Upper lobe of left lung (tissue), 6 donors: ENCODE measurements at regions not wholly inside any gene's neighbourhood (a gene's known extent, or its start where the extent isn't known, plus 50 kb on each side); places are given as distances from the start of the nearest gene placed in this dataset.

ENCODE experiments used
- ATAC-seq, 2 donors: fragments of 200-7000 bp; cut with Tn5 transposase; one replicate each; pipeline ENCODE4 v1.9.1; 2022; ENCODE audit warnings: mild to moderate bottlenecking in 2 of 2, moderate library complexity in 2 of 2; ENCODE audit not compliant: low FRiP score in 2 of 2
- DNase-seq, 2 donors: peaks; one replicate each; pipeline ENCODE4 v3.0.0-alpha.2; 2019 to 2020
- H3K27ac ChIP-seq, 4 donors: fragments of 200-600 bp; sonication (generic); one replicate each; pipeline ENCODE4 v1.5.1; 2016 to 2019
- H3K27me3 ChIP-seq, 4 donors: fragments of 200-600 bp; sonication (generic); one replicate each; pipeline ENCODE4 v1.5.1; 2017 to 2019
- H3K36me3 ChIP-seq, 4 donors: fragments of 200-600 bp; sonication (generic); one replicate each; pipeline ENCODE4 v1.5.1; 2016 to 2019
- H3K4me1 ChIP-seq, 4 donors: fragments of 200-600 bp; sonication (generic); one replicate each; pipeline ENCODE4 v1.5.1; 2018 to 2019
- H3K4me3 ChIP-seq, 4 donors: fragments of 200-600 bp; sonication (generic); one replicate each; pipeline ENCODE4 v1.5.1; 2017 to 2019; ENCODE audit warnings: mild to moderate bottlenecking in 2 of 4, moderate library complexity in 1 of 4
- H3K9me3 ChIP-seq, 4 donors: fragments of 200-600 bp; sonication (generic); one replicate each; pipeline ENCODE4 v1.5.1; 2018 to 2019
- CTCF ChIP-seq, 6 experiments: fragments of 450-650 bp in 4 of 6; fragments of 200-600 bp in 2 of 6; sonication (generic) in 2 of 6; IDR thresholded peaks; one replicate each; pipeline ENCODE4 v1.5.1; 2016 to 2019; ENCODE audit warnings: antibody characterized with exemption in 6 of 6
- EP300 ChIP-seq, 4 donors: sonication (generic); formaldehyde crosslinking; IDR thresholded peaks; one replicate each; pipeline ENCODE4 v1.5.1; 2017; ENCODE audit warnings: antibody characterized with exemption in 4 of 4, control low read depth in 2 of 4
- POLR2A ChIP-seq, 4 donors: fragments of 450-650 bp; IDR thresholded peaks; one replicate each; pipeline ENCODE4 v1.5.1; 2016 to 2017; ENCODE audit warnings: antibody characterized with exemption in 4 of 4, mild to moderate bottlenecking in 2 of 4
- POLR2AphosphoS5 ChIP-seq, 2 donors: sonication (generic); formaldehyde crosslinking; IDR thresholded peaks; one replicate each; pipeline ENCODE4 v1.5.1; 2017; ENCODE audit warnings: antibody characterized with exemption in 2 of 2
- WGBS, 2 donors: methylation state at CpG; one replicate each; pipeline ENCODE4 v1.1.5; 2017 to 2018; 5-methylcytosine and 5-hydroxymethylcytosine counted together
- donor health status: DM: no; HTN: no; CAD: no; lungs with moderate emphysema.
- donor health status: DM: no; HTN: yes; CAD: no; lungs with severe emphysema.

- Histone ChIP-seq H3K4me3 (no peak overlapping the region), H3K4me1 (no peaks in the 10 kb centered on the region), H3K9me3 (no peaks in the 10 kb centered on the region), H3K27me3 (no peaks in the 10 kb centered on the region), H3K27ac (no peak overlapping the region), H3K36me3 (no peaks in the 10 kb centered on the region)
- DNase-seq (no peak), ATAC-seq (no peak)
- TF ChIP-seq POLR2A (IDR thresholded peaks at IDR 0.05) = no peak
- TF ChIP-seq CTCF (IDR thresholded peaks at IDR 0.05) = no peak
- TF ChIP-seq POLR2AphosphoS5 (IDR thresholded peaks at IDR 0.05) = no peak
- TF ChIP-seq EP300 (IDR thresholded peaks at IDR 0.05) = no peak
- WGBS, 2 donors = 94 to 97% methylated on average over 4 of the region's 4 CpGs
Observed at GRCh38 chr7:41237956-41238355, 464.9 kb downstream of the INHBA start.

- peaks cover 0 to 14% (median 2%) of the 10 kb centered on the region in 4 donors for H3K9me3 ChIP-seq
- no peak for TF ChIP-seq POLR2A (IDR thresholded peaks at IDR 0.05)
- H3K36me3 ChIP-seq = no peaks in the 10 kb centered on the region
- no peaks in the 10 kb centered on the region for H3K27me3 ChIP-seq
- DNase-seq (no peak), ATAC-seq (no peak)
- no peak overlapping the region for H3K4me3 ChIP-seq
- no peaks in the 10 kb centered on the region for H3K4me1 ChIP-seq
- no peak overlapping the region for H3K27ac ChIP-seq
- WGBS, 2 donors = 91 to 92% methylated on average over 2 of the region's 2 CpGs
Observed at GRCh38 chr7:41232086-41232485, 470.8 kb downstream of the INHBA start.

- Histone ChIP-seq H3K4me3 (no peak overlapping the region), H3K9me3 (no peaks in the 10 kb centered on the region), H3K36me3 (no peaks in the 10 kb centered on the region), H3K27me3 (no peaks in the 10 kb centered on the region), H3K27ac (no peak overlapping the region), H3K4me1 (no peaks in the 10 kb centered on the region)
- TF ChIP-seq EP300 (IDR thresholded peaks at IDR 0.05) = no peak
- TF ChIP-seq POLR2A (IDR thresholded peaks at IDR 0.05) = no peak
- no peak for TF ChIP-seq CTCF (IDR thresholded peaks at IDR 0.05)
- no peak for TF ChIP-seq POLR2AphosphoS5 (IDR thresholded peaks at IDR 0.05)
- no peak for ATAC-seq
- DNase-seq = no peak
- 73 to 75% methylated on average over 6 of the region's 6 CpGs for WGBS, 2 donors
Observed at GRCh38 chr7:41224063-41224763, 478.7 kb downstream of the INHBA start.

GRCh38 chr7:41222746-41223145, 480.1 kb downstream of the INHBA start:
- Histone ChIP-seq H3K36me3 (no peaks in the 10 kb centered on the region), H3K27me3 (no peaks in the 10 kb centered on the region), H3K27ac (no peak overlapping the region), H3K4me1 (no peaks in the 10 kb centered on the region), H3K9me3 (no peaks in the 10 kb centered on the region), H3K4me3 (no peak overlapping the region)
- ATAC-seq = no peak
- no peak for TF ChIP-seq POLR2AphosphoS5 (IDR thresholded peaks at IDR 0.05)
- no peak for TF ChIP-seq CTCF (IDR thresholded peaks at IDR 0.05)
- no peak for TF ChIP-seq POLR2A (IDR thresholded peaks at IDR 0.05)
- no peak for TF ChIP-seq EP300 (IDR thresholded peaks at IDR 0.05)
- WGBS, 2 donors = 75 to 87% methylated on average over 3 of the region's 3 CpGs
- DNase-seq = no peak

GRCh38 chr7:41220266-41220665, 482.6 kb downstream of the INHBA start:
- Histone ChIP-seq H3K4me1 (no peaks in the 10 kb centered on the region), H3K9me3 (no peaks in the 10 kb centered on the region), H3K27me3 (no peaks in the 10 kb centered on the region), H3K4me3 (no peak overlapping the region), H3K27ac (no peak overlapping the region), H3K36me3 (no peaks in the 10 kb centered on the region)
- DNase-seq (no peak), ATAC-seq (no peak)
- WGBS, 2 donors = 58 to 68% methylated on average over 1 of the region's 1 CpG
- TF ChIP-seq POLR2AphosphoS5 (IDR thresholded peaks at IDR 0.05) = no peak
- TF ChIP-seq CTCF (IDR thresholded peaks at IDR 0.05) = no peak
- TF ChIP-seq POLR2A (IDR thresholded peaks at IDR 0.05) = no peak
- TF ChIP-seq EP300 (IDR thresholded peaks at IDR 0.05) = no peak
